Breast epithelium (tissue), 3 donors: ENCODE measurements at regions not wholly inside any gene's neighbourhood (a gene's known extent, or its start where the extent isn't known, plus 50 kb on each side); places are given as distances from the start of the nearest gene placed in this dataset.

ENCODE experiments used
- POLR2A ChIP-seq: fragments of 450-650 bp; IDR thresholded peaks from one replicate; pipeline ENCODE4 v1.6.1; 2016; ENCODE audit warnings: antibody characterized with exemption, mild to moderate bottlenecking, moderate library complexity
- POLR2AphosphoS5 ChIP-seq, 3 donors: sonication (generic); formaldehyde crosslinking; IDR thresholded peaks; one replicate each; pipeline ENCODE4 v1.6.1; 2017; ENCODE audit warnings: antibody characterized with exemption in 3 of 3
- TF ChIP-seq, protein P1 (sequence below), 3 donors: fragments of 450-650 bp; IDR thresholded peaks; one replicate each; pipeline ENCODE4 v1.5.1; 2016 to 2017; ENCODE audit warnings: antibody characterized with exemption in 3 of 3, mild to moderate bottlenecking in 3 of 3, moderate library complexity in 3 of 3

DNA sequence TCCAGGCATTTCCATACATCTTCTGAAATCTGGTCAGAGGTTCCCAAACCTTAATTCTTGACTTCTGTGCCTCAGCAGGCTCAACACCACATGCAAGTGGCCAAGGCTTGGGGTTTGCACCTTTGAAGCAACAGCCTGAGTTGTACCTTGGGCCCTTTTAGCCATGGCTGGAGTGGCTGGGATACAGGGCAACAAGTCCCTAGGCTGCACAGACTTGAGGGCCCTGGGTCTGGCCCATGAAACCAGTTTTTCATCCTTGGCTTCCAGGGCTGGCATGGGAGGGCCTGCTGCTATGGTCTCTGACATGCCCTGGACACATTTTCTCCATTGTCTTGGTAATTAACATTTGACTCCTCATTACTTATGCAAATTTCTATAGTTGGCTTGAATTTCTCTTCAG is 988.8 kb upstream of the CNTNAP5 start:
- TF ChIP-seq, protein P1, sequence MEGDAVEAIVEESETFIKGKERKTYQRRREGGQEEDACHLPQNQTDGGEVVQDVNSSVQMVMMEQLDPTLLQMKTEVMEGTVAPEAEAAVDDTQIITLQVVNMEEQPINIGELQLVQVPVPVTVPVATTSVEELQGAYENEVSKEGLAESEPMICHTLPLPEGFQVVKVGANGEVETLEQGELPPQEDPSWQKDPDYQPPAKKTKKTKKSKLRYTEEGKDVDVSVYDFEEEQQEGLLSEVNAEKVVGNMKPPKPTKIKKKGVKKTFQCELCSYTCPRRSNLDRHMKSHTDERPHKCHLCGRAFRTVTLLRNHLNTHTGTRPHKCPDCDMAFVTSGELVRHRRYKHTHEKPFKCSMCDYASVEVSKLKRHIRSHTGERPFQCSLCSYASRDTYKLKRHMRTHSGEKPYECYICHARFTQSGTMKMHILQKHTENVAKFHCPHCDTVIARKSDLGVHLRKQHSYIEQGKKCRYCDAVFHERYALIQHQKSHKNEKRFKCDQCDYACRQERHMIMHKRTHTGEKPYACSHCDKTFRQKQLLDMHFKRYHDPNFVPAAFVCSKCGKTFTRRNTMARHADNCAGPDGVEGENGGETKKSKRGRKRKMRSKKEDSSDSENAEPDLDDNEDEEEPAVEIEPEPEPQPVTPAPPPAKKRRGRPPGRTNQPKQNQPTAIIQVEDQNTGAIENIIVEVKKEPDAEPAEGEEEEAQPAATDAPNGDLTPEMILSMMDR (IDR thresholded peaks at IDR 0.05): no peak
- TF ChIP-seq POLR2A (no peak), POLR2AphosphoS5 (IDR thresholded peaks at IDR 0.05) (no peak)
